Heart right ventricle (tissue), 16 donors: ENCODE measurements at regions not wholly inside any gene's neighbourhood (a gene's known extent, or its start where the extent isn't known, plus 50 kb on each side); places are given as distances from the start of the nearest gene placed in this dataset.

Source experiments
- ATAC-seq, 8 donors: fragments of 200-7000 bp; cut with Tn5 transposase; one replicate each; pipeline ENCODE4 v1.9.1; 2020; ENCODE audit warnings: mild to moderate bottlenecking in 8 of 8, moderate library complexity in 8 of 8, moderate number of reproducible peaks in 1 of 8
- DNase-seq, 2 donors: peaks; one replicate each; pipeline ENCODE4 v3.0.0-alpha.2; 2020
- H3K27ac ChIP-seq, 10 donors: fragments of 200-600 bp; sonication (generic) in 2 of 10; one replicate each; pipeline versions ENCODE4 v1.5.0 to v1.8.0; 2020 to 2022; ENCODE audit warnings: mild to moderate bottlenecking in 3 of 10
- H3K27me3 ChIP-seq, 7 donors: fragments of 200-600 bp; one replicate each; pipeline ENCODE4 v1.8.0; 2021 to 2022; ENCODE audit warnings: mild to moderate bottlenecking in 2 of 7
- H3K36me3 ChIP-seq, 9 donors: fragments of 200-600 bp; sonication (generic) in 1 of 9; one replicate each; pipeline versions ENCODE4 v1.5.0 to v1.8.0; 2020 to 2022; ENCODE audit warnings: mild to moderate bottlenecking in 2 of 9
- H3K4me1 ChIP-seq, 9 donors: fragments of 200-600 bp; sonication (generic) in 1 of 9; one replicate each; pipeline versions ENCODE4 v1.5.0 to v1.8.0; 2020 to 2022; ENCODE audit warnings: mild to moderate bottlenecking in 4 of 9
- H3K4me3 ChIP-seq, 10 donors: fragments of 200-600 bp; sonication (generic) in 2 of 10; one replicate each; pipeline versions ENCODE4 v1.5.0 to v1.8.0; 2020 to 2022; ENCODE audit warnings: mild to moderate bottlenecking in 7 of 10, moderate library complexity in 2 of 10
- H3K9me3 ChIP-seq, 11 donors: fragments of 200-600 bp in 10 of 11; sonication (generic) in 2 of 11; one replicate each; pipeline versions ENCODE4 v1.5.0 to v1.8.0; 2013 to 2022; ENCODE audit warnings: mild to moderate bottlenecking in 2 of 11, control low read depth in 1 of 11, moderate library complexity in 1 of 11
- WGBS, 2 donors: extraction: QIAGEN DNeasy Blood & Tissue Kit; methylation state at CpG; one replicate each; pipeline ENCODE4 v1.1.7; 2013; ENCODE audit warnings: inconsistent platforms in 1 of 2; 5-methylcytosine and 5-hydroxymethylcytosine counted together
- intact Hi-C, 10 donors: fragments of 100-400 bp; cut with DNase I; formaldehyde crosslinking; loops; one replicate each; pipeline versions ENCODE4 v1.11.1 to v1.14.2; 2022
- TF ChIP-seq, protein P1 (sequence below), 9 donors: fragments of 200-600 bp; sonication (generic) in 2 of 9; IDR thresholded peaks; one replicate each; pipeline versions ENCODE4 v1.5.0 to v1.8.0; 2021 to 2022; ENCODE audit warnings: antibody characterized with exemption in 9 of 9, mild to moderate bottlenecking in 5 of 9, moderate library complexity in 1 of 9
- donor health status: Arrhythmogenic right ventricular cardiomyopathy.
- donor health status: ischemic (EF 13 %, LVEDD 7.1; RV severe dilation, severe dysfunction).
- donor health status: healthy with polysubstance abuse.
- donor health status: DM: no; HTN: yes; CAD: no.
- donor health status: DM: no; HTN: no; CAD: no.
- donor health status: ischemic (EF 25% LVEDD 6.9; RV normal size, moderate dysfunction).
- donor health status: ischemic (EF 25% LVEDD 5.7; RV mildly dilated, moderate dysfunction).
- donor health status: healthy.
- donor health status: DM: yes; HTN: yes; CAD: no.
- donor health status: Ischemic cardiomyopathy.
- donor health status: ischemic (EF 35%, LVEDD 5.7; RV mildly dilated, moderate dysfunction).
- donor health status: nonischemic (EF 11% LVEDD 7.7; RV severe dilation, severe dysfunction).
- donor health status: DM: yes; HTN: yes; CAD: no.
- donor health status: PGD.
- donor health status: ischemic (EF 29% LVEDD 5.4; RV normal size, mild dysfunction).
- donor health status: nonischemic (EF 23%, LVEDD 6.1; RV moderate dilation, normal function).

DNA sequence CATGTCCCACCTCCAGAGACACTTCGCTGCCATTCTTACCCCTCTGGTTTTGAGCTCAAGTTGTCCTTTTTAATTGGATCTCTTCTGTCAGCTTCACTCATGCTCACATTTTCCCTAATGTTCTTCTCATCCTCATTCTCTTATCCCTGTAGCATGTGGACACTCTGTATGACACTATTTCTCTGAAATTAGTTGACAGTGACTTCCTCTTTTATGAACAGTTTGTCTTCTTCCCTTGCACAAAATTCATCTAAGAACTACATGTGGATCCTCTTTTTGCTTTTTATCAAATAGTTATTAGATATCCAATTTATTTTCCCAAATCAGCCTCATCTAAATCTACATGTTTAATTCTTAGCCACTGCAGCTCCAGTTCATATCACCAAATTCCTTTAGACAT, 676.2 kb downstream of the MAT2B start:
- H3K9me3 ChIP-seq, result peaks cover 0 to 5% (median 0%) of the 10 kb centered on the region in 11 donors
- no peaks in the 10 kb centered on the region for H3K27me3 ChIP-seq

DNA sequence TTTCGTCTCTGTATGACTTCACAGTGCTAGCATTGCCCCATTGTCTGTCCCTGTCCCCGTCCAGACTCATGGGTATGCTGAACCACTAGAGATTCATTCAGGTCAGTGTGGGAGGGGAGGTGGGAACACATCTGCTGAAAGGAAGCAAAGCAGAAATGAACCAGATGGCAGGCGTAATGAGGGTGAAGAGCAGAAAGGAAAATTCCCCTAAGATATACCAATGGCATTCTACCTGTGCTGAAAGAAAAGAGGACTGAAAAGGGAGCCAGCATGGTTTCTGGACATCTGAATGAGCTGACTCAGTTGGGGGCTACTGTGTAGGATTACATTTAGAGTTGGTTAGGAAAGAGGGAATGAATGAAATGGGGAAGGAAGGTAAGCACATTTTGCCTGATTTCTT, 678.7 kb downstream of the MAT2B start:
- intact Hi-C loops, result no loop called here
- no peak overlapping the region for H3K4me3 ChIP-seq
- H3K9me3 ChIP-seq, result no peaks in the 10 kb centered on the region
- no peak for DNase-seq
- H3K27me3 ChIP-seq, result no peaks in the 10 kb centered on the region
- H3K36me3 ChIP-seq, result no peaks in the 10 kb centered on the region
- TF ChIP-seq, protein P1, sequence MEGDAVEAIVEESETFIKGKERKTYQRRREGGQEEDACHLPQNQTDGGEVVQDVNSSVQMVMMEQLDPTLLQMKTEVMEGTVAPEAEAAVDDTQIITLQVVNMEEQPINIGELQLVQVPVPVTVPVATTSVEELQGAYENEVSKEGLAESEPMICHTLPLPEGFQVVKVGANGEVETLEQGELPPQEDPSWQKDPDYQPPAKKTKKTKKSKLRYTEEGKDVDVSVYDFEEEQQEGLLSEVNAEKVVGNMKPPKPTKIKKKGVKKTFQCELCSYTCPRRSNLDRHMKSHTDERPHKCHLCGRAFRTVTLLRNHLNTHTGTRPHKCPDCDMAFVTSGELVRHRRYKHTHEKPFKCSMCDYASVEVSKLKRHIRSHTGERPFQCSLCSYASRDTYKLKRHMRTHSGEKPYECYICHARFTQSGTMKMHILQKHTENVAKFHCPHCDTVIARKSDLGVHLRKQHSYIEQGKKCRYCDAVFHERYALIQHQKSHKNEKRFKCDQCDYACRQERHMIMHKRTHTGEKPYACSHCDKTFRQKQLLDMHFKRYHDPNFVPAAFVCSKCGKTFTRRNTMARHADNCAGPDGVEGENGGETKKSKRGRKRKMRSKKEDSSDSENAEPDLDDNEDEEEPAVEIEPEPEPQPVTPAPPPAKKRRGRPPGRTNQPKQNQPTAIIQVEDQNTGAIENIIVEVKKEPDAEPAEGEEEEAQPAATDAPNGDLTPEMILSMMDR (IDR thresholded peaks at IDR 0.05), result no peak
- 25 to 26% methylated on average over 3 of the region's 3 CpGs for WGBS, 2 donors
- H3K4me1 ChIP-seq, result peaks cover 0 to 8% (median 0%) of the 10 kb centered on the region in 9 donors
- no peak for ATAC-seq
- H3K27ac ChIP-seq, result no peak overlapping the region

More for the DNA sequence above, 676.2 kb downstream of the MAT2B start:
- intact Hi-C loops, result no loop called here
- DNase-seq, result no peak
- TF ChIP-seq, protein P1 (IDR thresholded peaks at IDR 0.05), result no peak
- H3K4me1 ChIP-seq, result no peaks in the 10 kb centered on the region
- H3K4me3 ChIP-seq, result no peak overlapping the region
- no peaks in the 10 kb centered on the region for H3K36me3 ChIP-seq
- no peak for ATAC-seq
- 94 to 98% methylated on average over 1 of the region's 1 CpG for WGBS, 2 donors
- no peak overlapping the region for H3K27ac ChIP-seq

DNA sequence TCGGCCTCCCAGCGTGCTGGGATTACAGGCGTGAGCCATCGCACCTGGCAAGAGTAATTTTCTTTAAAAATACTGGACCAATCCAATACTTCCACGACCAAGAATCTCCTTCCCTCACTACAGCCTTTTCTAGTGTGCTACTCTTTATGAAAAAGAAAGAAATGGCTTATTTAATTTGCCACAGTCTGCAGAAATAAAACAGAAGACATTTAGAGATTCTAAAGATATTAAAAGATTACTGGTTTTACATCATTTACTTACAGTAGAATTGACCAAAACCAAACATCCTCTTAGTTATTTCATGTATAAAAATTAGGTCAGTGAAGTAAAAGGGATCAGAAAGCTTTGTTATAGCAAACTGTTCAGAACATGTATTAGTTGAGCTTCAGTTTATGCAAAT, 679.6 kb downstream of the MAT2B start:
- intact Hi-C loops, result no loop called here
- no peak for DNase-seq

DNA sequence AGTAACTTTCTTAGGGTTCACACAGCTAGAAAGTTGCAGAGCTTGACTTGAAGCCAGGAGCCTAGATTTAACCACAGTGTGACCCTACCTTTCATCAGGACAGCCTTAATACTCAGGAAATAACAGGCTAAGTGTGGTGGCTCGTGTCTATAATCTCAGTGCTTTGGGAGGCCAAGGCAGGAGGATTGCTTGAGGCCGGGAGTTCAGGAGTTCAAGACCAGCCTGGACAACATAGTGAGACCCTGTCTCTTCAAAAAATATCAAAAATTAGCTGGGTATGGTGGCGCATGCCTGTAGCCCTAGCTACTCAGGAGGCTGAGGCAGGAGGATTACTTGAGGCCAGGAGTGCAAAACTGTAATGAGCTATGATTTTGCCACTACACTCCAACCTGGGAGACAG, 681.1 kb downstream of the MAT2B start:
- no peaks in the 10 kb centered on the region for H3K36me3 ChIP-seq
- peaks cover 0 to 19% (median 0%) of the 10 kb centered on the region in 9 donors for H3K4me1 ChIP-seq
- no peak for ATAC-seq
- TF ChIP-seq, protein P1 (IDR thresholded peaks at IDR 0.05), result no peak
- H3K9me3 ChIP-seq, result no peaks in the 10 kb centered on the region
- H3K27me3 ChIP-seq, result no peaks in the 10 kb centered on the region
- intact Hi-C loops, result no loop called here
- no peak overlapping the region for H3K4me3 ChIP-seq
- no peak for DNase-seq
- H3K27ac ChIP-seq, result no peak overlapping the region
- 72 to 80% methylated on average over 3 of the region's 3 CpGs for WGBS, 2 donors

More for the DNA sequence above, 679.6 kb downstream of the MAT2B start:
- peaks cover 0 to 16% (median 0%) of the 10 kb centered on the region in 9 donors for H3K4me1 ChIP-seq
- H3K36me3 ChIP-seq, result no peaks in the 10 kb centered on the region
- no peak overlapping the region for H3K4me3 ChIP-seq
- no peaks in the 10 kb centered on the region for H3K9me3 ChIP-seq
- TF ChIP-seq, protein P1 (IDR thresholded peaks at IDR 0.05), result no peak
- H3K27me3 ChIP-seq, result no peaks in the 10 kb centered on the region
- H3K27ac ChIP-seq, result no peak overlapping the region
- 83 to 89% methylated on average over 5 of the region's 5 CpGs for WGBS, 2 donors
- no peak for ATAC-seq
